ENCODE measurements at regions not wholly inside any gene's neighbourhood (a gene's known extent, or its start where the extent isn't known, plus 50 kb on each side); places are given as distances from the start of the nearest gene placed in this dataset.

DNA sequence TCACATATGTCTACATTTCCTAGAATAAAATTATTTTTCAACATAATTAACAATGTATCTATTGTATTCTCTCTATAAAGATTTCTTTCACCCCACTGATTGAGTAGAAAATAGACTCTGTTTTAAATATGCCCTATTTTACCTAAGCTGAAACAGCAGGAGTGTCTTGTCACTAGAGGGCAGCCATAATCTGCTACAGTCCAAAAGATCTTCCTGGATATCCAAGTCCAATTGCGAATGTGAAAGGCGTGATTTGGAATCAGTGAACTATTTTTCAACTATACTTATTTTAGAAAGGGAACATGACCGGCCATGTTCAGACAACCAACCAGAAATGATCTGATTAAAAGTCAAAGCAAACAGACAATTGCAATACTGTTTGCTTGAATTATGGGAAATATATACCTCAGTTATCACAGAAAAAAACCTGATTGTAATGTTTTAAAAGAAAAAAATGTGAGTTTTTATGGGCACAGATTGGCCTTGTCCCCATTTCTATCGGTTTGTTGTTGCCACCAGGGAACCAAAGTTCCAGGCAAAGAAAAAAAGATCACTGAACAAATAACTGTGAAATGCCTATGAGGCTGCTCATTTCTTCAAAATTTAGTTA, 1211.0 kb upstream of the ADGRL4 start:
- H3K27ac ChIP-seq (ENCODE audit: low read length): no peak overlapping the region
- H2AFZ ChIP-seq (ENCODE audit: low read depth, low read length): no peak overlapping the region
- H3K79me2 ChIP-seq (replicated peaks; ENCODE audit: insufficient read depth, low read length): no peaks in the 10 kb centered on the region
- H3K9me3 ChIP-seq (ENCODE audit: low read length): no peaks in the 10 kb centered on the region
- no peaks in the 10 kb centered on the region for H3K9me2 ChIP-seq (ENCODE audit: insufficient read depth, low read length)
- H3K4me3 ChIP-seq (ENCODE audit: low read length): no peak overlapping the region
- H3K4me2 ChIP-seq (ENCODE audit: low read length): no peak overlapping the region
- H3K36me3 ChIP-seq (ENCODE audit: insufficient read depth, low read length): no peaks in the 10 kb centered on the region
- no peak overlapping the region for H3K9ac ChIP-seq (ENCODE audit: low read length)
- no peaks in the 10 kb centered on the region for H3K27me3 ChIP-seq (ENCODE audit: insufficient read depth, low read depth, low read length)
- TF ChIP-seq SMC3 (conservative IDR thresholded peaks at IDR 0.05; ENCODE audit: poor library complexity): peak; percentile 85
- TF ChIP-seq, protein P1, sequence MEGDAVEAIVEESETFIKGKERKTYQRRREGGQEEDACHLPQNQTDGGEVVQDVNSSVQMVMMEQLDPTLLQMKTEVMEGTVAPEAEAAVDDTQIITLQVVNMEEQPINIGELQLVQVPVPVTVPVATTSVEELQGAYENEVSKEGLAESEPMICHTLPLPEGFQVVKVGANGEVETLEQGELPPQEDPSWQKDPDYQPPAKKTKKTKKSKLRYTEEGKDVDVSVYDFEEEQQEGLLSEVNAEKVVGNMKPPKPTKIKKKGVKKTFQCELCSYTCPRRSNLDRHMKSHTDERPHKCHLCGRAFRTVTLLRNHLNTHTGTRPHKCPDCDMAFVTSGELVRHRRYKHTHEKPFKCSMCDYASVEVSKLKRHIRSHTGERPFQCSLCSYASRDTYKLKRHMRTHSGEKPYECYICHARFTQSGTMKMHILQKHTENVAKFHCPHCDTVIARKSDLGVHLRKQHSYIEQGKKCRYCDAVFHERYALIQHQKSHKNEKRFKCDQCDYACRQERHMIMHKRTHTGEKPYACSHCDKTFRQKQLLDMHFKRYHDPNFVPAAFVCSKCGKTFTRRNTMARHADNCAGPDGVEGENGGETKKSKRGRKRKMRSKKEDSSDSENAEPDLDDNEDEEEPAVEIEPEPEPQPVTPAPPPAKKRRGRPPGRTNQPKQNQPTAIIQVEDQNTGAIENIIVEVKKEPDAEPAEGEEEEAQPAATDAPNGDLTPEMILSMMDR (IDR thresholded peaks at IDR 0.05; ENCODE audit: poor library complexity, severe bottlenecking): peak; percentile 85
- TF ChIP-seq RAD21 (conservative IDR thresholded peaks at IDR 0.05): peak; percentile 90
- TF ChIP-seq EZH2 (IDR thresholded peaks at IDR 0.05; ENCODE audit: borderline replicate concordance, insufficient read depth, low read length, poor library complexity, severe bottlenecking): no peak
- H4K20me1 ChIP-seq (ENCODE audit: insufficient read depth): no peaks in the 10 kb centered on the region
- no peaks in the 10 kb centered on the region for H3F3A ChIP-seq (ENCODE audit: insufficient read depth, low read length, poor library complexity, severe bottlenecking)

DNA sequence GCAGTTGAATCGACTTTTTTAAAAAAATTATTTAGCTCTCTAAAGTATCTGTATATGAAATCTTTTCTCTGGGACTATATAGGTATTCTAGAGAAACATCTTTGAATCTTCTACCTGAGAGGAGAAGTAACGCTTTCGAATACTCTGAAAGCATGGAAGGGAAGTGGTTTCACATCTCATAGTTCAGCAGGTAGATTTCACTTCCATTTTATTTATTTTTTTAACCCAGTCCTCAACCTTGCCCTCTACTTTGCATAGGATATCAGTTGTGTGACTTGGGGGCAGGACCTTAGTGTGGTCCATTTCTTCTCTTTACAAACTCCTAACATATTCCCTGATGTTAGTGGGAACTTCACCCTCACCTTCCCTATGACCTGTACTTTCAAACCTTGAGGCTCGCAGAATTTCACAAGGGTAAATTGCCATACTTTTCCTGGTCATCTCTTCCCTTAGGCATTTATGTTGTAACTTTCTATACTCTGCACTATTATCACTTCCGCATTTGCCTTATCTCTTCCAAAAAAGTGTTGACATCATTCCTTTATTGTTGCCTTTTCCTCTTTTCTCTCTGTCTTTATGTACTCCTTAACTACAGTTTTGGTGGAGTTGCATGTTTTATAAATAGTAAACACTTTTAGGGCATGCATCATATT, 1208.5 kb upstream of the ADGRL4 start:
- H3K4me3 ChIP-seq (ENCODE audit: low read length): no peak overlapping the region
- no peak overlapping the region for H3K4me2 ChIP-seq (ENCODE audit: low read length)
- H3K27me3 ChIP-seq (ENCODE audit: insufficient read depth, low read depth, low read length): no peaks in the 10 kb centered on the region
- H3K9me3 ChIP-seq (ENCODE audit: low read length): no peaks in the 10 kb centered on the region
- TF ChIP-seq, protein P2, sequence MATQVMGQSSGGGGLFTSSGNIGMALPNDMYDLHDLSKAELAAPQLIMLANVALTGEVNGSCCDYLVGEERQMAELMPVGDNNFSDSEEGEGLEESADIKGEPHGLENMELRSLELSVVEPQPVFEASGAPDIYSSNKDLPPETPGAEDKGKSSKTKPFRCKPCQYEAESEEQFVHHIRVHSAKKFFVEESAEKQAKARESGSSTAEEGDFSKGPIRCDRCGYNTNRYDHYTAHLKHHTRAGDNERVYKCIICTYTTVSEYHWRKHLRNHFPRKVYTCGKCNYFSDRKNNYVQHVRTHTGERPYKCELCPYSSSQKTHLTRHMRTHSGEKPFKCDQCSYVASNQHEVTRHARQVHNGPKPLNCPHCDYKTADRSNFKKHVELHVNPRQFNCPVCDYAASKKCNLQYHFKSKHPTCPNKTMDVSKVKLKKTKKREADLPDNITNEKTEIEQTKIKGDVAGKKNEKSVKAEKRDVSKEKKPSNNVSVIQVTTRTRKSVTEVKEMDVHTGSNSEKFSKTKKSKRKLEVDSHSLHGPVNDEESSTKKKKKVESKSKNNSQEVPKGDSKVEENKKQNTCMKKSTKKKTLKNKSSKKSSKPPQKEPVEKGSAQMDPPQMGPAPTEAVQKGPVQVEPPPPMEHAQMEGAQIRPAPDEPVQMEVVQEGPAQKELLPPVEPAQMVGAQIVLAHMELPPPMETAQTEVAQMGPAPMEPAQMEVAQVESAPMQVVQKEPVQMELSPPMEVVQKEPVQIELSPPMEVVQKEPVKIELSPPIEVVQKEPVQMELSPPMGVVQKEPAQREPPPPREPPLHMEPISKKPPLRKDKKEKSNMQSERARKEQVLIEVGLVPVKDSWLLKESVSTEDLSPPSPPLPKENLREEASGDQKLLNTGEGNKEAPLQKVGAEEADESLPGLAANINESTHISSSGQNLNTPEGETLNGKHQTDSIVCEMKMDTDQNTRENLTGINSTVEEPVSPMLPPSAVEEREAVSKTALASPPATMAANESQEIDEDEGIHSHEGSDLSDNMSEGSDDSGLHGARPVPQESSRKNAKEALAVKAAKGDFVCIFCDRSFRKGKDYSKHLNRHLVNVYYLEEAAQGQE (IDR thresholded peaks at IDR 0.05; ENCODE audit: borderline replicate concordance): no peak
- no peaks in the 10 kb centered on the region for H3K79me2 ChIP-seq (replicated peaks; ENCODE audit: insufficient read depth, low read length)
- no peak overlapping the region for H3K9ac ChIP-seq (ENCODE audit: low read length)
- H3K36me3 ChIP-seq (ENCODE audit: insufficient read depth, low read length): no peaks in the 10 kb centered on the region
- H3K27ac ChIP-seq (ENCODE audit: low read length): no peak overlapping the region
- no peaks in the 10 kb centered on the region for H3F3A ChIP-seq (ENCODE audit: insufficient read depth, low read length, poor library complexity, severe bottlenecking)
- no peaks in the 10 kb centered on the region for H4K20me1 ChIP-seq (ENCODE audit: insufficient read depth)
- no peak overlapping the region for H2AFZ ChIP-seq (ENCODE audit: low read depth, low read length)
- H3K9me2 ChIP-seq (ENCODE audit: insufficient read depth, low read length): no peaks in the 10 kb centered on the region

DNA sequence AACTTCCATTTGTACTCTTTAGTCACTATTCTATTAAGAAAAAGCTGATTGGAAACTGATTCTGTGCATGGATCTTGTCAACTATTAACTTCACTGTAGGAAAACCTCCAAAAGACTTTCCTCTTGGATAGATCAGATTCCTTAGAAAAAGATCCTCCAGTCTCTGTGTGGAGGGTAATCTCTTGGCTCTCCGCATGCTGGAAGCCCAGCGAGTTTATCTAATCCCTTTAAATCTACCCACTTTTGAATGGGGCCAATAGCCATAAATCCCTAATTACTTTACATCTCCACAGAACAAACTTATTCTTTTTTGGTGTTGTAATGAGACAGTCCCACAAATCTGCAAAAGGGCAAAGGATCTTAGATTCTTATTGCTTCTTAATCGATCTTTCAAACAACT, 1206.4 kb upstream of the ADGRL4 start:
- no peak overlapping the region for H3K9ac ChIP-seq (ENCODE audit: low read length)
- H3K36me3 ChIP-seq (ENCODE audit: insufficient read depth, low read length): no peaks in the 10 kb centered on the region
- no peaks in the 10 kb centered on the region for H3K27me3 ChIP-seq (ENCODE audit: insufficient read depth, low read depth, low read length)
- H3K4me3 ChIP-seq (ENCODE audit: low read length): no peak overlapping the region
- no peaks in the 10 kb centered on the region for H3K9me3 ChIP-seq (ENCODE audit: low read length)
- no peak overlapping the region for H3K4me2 ChIP-seq (ENCODE audit: low read length)
- H4K20me1 ChIP-seq (ENCODE audit: insufficient read depth): no peaks in the 10 kb centered on the region
- TF ChIP-seq TAF1 (IDR thresholded peaks at IDR 0.05; ENCODE audit: low read depth) (no peak), EP300 (conservative IDR thresholded peaks at IDR 0.05; ENCODE audit: poor library complexity, severe bottlenecking) (no peak), RAD21 (conservative IDR thresholded peaks at IDR 0.05) (no peak), SMC3 (conservative IDR thresholded peaks at IDR 0.05; ENCODE audit: poor library complexity) (no peak), POLR2AphosphoS5 (IDR thresholded peaks at IDR 0.05) (no peak), EZH2 (IDR thresholded peaks at IDR 0.05; ENCODE audit: borderline replicate concordance, insufficient read depth, low read length, poor library complexity, severe bottlenecking) (no peak), MXI1 (conservative IDR thresholded peaks at IDR 0.05; ENCODE audit: poor library complexity, severe bottlenecking) (no peak)
- TF ChIP-seq, protein P2 (IDR thresholded peaks at IDR 0.05; ENCODE audit: borderline replicate concordance): no peak
- TF ChIP-seq, protein P1 (IDR thresholded peaks at IDR 0.05; ENCODE audit: poor library complexity, severe bottlenecking): no peak
- H3K9me2 ChIP-seq (ENCODE audit: insufficient read depth, low read length): no peaks in the 10 kb centered on the region
- H3K79me2 ChIP-seq (replicated peaks; ENCODE audit: insufficient read depth, low read length): no peaks in the 10 kb centered on the region
- no peak overlapping the region for H2AFZ ChIP-seq (ENCODE audit: low read depth, low read length)
- no peak overlapping the region for H3K27ac ChIP-seq (ENCODE audit: low read length)
- no peaks in the 10 kb centered on the region for H3F3A ChIP-seq (ENCODE audit: insufficient read depth, low read length, poor library complexity, severe bottlenecking)

Measured in neural cell (in vitro differentiated cells).